Tibial nerve (tissue), 4 donors: ENCODE measurements at regions not wholly inside any gene's neighbourhood (a gene's known extent, or its start where the extent isn't known, plus 50 kb on each side); places are given as distances from the start of the nearest gene placed in this dataset.

Experiments used
- DNase-seq, 2 donors: peaks; one replicate each; pipeline ENCODE4 v3.0.0-alpha.2; 2019; ENCODE audit warnings: low spot score in 2 of 2
- H3K27ac ChIP-seq, 4 donors: fragments of 200-600 bp; sonication (generic) in 3 of 4; one replicate each; pipeline ENCODE4 v1.5.1; 2017 to 2019; ENCODE audit warnings: mild to moderate bottlenecking in 1 of 4
- H3K27me3 ChIP-seq, 2 donors: fragments of 200-600 bp; sonication (generic) in 1 of 2; one replicate each; pipeline versions ENCODE4 v1.5.1 to v1.6.0; 2017 to 2019
- H3K36me3 ChIP-seq, 3 donors: fragments of 200-600 bp; sonication (generic); one replicate each; pipeline ENCODE4 v1.5.1; 2018 to 2019
- H3K4me1 ChIP-seq, 4 donors: fragments of 200-600 bp; sonication (generic) in 3 of 4; one replicate each; pipeline ENCODE4 v1.5.1; 2017 to 2019
- H3K4me3 ChIP-seq, 4 donors: fragments of 200-600 bp; sonication (generic) in 3 of 4; one replicate each; pipeline ENCODE4 v1.5.1; 2017 to 2019; ENCODE audit warnings: mild to moderate bottlenecking in 1 of 4, moderate library complexity in 1 of 4
- H3K9me3 ChIP-seq, 4 donors: fragments of 200-600 bp; sonication (generic) in 3 of 4; one replicate each; pipeline ENCODE4 v1.5.1; 2017 to 2019
- EP300 ChIP-seq, 2 donors: sonication (generic); formaldehyde crosslinking; IDR thresholded peaks; one replicate each; pipeline ENCODE4 v1.6.1; 2017; ENCODE audit warnings: antibody characterized with exemption in 2 of 2, mild to moderate bottlenecking in 1 of 2
- POLR2A ChIP-seq, 2 donors: fragments of 450-650 bp; IDR thresholded peaks; one replicate each; pipeline ENCODE4 v1.6.1; 2017; ENCODE audit warnings: antibody characterized with exemption in 2 of 2, mild to moderate bottlenecking in 2 of 2, moderate library complexity in 2 of 2
- WGBS, 2 donors: methylation state at CpG; one replicate each; pipeline ENCODE4 v1.1.5; 2018; 5-methylcytosine and 5-hydroxymethylcytosine counted together
- TF ChIP-seq, protein P1 (sequence below), 5 experiments: fragments of 200-600 bp in 3 of 5; fragments of 450-650 bp in 2 of 5; sonication (generic) in 3 of 5; IDR thresholded peaks; one replicate each; pipeline ENCODE4 v1.5.1; 2016 to 2019; ENCODE audit warnings: antibody characterized with exemption in 5 of 5, mild to moderate bottlenecking in 3 of 5, moderate library complexity in 2 of 5

DNA sequence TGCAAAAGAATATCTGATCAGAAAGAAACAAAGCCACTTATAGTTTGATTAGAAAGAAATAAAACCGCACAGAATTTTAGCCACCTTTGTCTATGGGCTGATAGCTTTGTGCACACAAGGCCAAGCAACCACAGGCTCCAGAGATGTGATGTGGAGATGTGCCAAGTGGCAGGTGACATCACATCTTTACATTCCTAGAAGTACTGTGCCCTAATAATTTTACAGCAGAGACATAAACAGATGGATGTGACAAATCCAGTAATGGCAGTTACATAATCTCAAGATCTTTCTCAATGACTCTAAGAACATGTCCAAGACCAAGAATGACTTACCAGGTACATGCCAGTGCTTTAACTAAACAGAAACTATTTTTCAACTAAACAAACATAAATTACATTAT lies 159.5 kb downstream of the LTN1 start:
- H3K27me3 ChIP-seq: no peaks in the 10 kb centered on the region
- no peak for DNase-seq

DNA sequence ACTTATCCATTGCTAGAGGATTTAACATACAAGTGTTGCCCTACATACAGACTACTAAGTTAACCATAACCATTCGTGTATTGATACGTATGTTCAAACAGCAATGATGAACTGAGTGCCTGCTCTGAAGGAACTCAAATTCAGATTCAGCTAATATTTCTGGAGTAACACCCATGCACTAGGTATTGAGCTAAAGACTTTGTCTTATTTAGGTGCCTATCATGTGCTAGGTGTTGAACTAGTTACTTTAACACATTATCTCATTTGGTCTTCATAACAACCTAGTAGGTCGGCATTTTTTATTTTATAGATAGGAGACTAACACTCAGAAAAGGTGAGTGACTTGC lies 160.0 kb downstream of the LTN1 start:
- Histone ChIP-seq H3K4me3 (no peak overlapping the region), H3K9me3 (no peaks in the 10 kb centered on the region), H3K36me3 (no peaks in the 10 kb centered on the region), H3K4me1 (no peaks in the 10 kb centered on the region), H3K27ac (no peak overlapping the region), H3K27me3 (no peaks in the 10 kb centered on the region)
- TF ChIP-seq POLR2A (IDR thresholded peaks at IDR 0.05) (no peak), EP300 (IDR thresholded peaks at IDR 0.05) (no peak)
- TF ChIP-seq, protein P1, sequence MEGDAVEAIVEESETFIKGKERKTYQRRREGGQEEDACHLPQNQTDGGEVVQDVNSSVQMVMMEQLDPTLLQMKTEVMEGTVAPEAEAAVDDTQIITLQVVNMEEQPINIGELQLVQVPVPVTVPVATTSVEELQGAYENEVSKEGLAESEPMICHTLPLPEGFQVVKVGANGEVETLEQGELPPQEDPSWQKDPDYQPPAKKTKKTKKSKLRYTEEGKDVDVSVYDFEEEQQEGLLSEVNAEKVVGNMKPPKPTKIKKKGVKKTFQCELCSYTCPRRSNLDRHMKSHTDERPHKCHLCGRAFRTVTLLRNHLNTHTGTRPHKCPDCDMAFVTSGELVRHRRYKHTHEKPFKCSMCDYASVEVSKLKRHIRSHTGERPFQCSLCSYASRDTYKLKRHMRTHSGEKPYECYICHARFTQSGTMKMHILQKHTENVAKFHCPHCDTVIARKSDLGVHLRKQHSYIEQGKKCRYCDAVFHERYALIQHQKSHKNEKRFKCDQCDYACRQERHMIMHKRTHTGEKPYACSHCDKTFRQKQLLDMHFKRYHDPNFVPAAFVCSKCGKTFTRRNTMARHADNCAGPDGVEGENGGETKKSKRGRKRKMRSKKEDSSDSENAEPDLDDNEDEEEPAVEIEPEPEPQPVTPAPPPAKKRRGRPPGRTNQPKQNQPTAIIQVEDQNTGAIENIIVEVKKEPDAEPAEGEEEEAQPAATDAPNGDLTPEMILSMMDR (IDR thresholded peaks at IDR 0.05): no peak
- DNase-seq: no peak
- WGBS, 2 donors: 95 to 97% methylated on average over 3 of the region's 3 CpGs

More for the DNA sequence above, 159.5 kb downstream of the LTN1 start:
- Histone ChIP-seq H3K4me3 (no peak overlapping the region), H3K4me1 (no peaks in the 10 kb centered on the region), H3K9me3 (no peaks in the 10 kb centered on the region), H3K27ac (no peak overlapping the region), H3K36me3 (no peaks in the 10 kb centered on the region)
- TF ChIP-seq EP300 (IDR thresholded peaks at IDR 0.05): no peak
- TF ChIP-seq, protein P1 (IDR thresholded peaks at IDR 0.05): no peak
- TF ChIP-seq POLR2A (IDR thresholded peaks at IDR 0.05): no peak
- WGBS, 2 donors: 83 to 95% methylated on average over 1 of the region's 1 CpG

DNA sequence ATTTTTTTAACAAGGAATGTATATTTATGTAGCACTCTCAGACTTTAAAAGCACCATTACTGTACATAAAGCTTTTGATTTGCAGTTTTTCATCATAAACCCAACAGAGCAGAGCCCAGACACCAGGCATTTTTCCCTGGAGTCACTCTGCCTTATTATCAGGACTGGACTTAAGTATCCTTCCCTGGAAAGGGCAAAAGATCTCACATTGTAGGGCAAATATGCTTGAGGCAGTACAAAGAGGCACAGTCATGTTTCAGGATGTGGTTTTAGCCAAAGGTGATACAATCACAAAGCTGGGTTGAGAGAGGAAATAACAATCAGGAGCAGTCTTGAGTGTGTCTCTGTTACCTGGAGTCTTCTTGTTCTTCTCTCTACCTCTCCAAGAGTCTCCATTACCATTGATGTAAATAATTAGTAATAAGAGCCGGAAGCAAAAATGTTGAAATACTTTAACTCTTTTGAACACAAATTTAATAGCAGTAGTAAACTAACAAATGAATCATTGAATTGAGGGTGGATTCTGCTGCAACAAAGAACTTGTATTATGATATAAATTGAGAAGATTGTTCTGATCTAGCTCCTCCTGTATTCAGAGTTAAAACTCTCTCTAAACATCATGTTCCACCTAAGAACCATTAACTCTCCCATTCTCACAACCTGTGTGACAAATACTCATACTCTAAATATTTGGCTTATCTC lies 160.5 kb downstream of the LTN1 start:
- Histone ChIP-seq H3K27me3 (no peaks in the 10 kb centered on the region), H3K4me1 (no peaks in the 10 kb centered on the region), H3K4me3 (no peak overlapping the region), H3K36me3 (no peaks in the 10 kb centered on the region), H3K27ac (no peak overlapping the region), H3K9me3 (no peaks in the 10 kb centered on the region)
- WGBS, 2 donors: 60 to 73% methylated on average over 1 of the region's 1 CpG
- no peak for DNase-seq
- TF ChIP-seq, protein P1 (IDR thresholded peaks at IDR 0.05): no peak
- TF ChIP-seq EP300 (IDR thresholded peaks at IDR 0.05) (peak in 1 of 2 donors; percentile 9), POLR2A (IDR thresholded peaks at IDR 0.05) (no peak)

DNA sequence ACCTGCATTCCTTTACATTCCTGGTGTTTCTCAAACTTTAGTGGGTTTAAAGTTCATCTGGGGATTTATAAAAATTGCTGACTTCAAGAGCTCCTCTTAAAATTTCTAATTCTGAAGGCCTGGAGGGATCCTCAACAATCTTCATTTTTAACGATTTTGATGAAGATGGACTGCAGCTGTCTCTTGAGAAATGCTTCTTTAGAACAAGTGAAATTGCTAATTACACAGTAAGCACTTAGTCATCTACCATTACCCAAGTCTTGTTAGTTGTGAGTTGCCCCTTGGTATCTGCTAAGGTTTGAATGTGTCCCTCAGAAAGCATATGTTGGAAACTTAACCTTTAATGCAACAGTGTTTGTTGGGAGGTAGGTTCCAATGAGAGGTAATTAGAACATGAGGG lies 163.7 kb downstream of the LTN1 start:
- H3K4me1 ChIP-seq: peaks cover 0 to 8% (median under 1%) of the 10 kb centered on the region in 4 donors

DNA sequence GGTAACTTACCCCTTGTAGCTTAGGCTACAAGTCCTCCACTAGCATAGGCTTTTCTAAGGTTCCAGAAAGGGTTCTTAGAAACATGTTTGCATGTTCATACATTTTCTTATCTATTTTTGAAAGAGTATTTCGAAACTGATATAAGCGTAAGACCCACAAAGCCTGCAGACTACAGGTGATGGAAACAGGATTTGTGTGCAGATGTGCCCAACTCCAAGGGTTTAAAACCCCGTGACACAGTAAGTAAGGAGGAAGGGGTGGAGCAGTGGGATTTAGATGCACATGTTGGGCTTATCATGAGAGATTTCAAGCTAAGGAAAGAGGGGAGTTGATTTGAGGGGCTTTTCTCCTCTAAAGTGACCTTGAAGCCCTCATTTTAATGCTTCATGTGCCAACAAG lies 164.7 kb downstream of the LTN1 start:
- H3K36me3 ChIP-seq: no peaks in the 10 kb centered on the region
- DNase-seq: no peak
- peaks cover 0 to 18% (median 9%) of the 10 kb centered on the region in 4 donors for H3K4me1 ChIP-seq
- 92 to 94% methylated on average over 3 of the region's 3 CpGs for WGBS, 2 donors
- TF ChIP-seq, protein P1 (IDR thresholded peaks at IDR 0.05): no peak
- no peak for TF ChIP-seq POLR2A (IDR thresholded peaks at IDR 0.05)
- no peak for TF ChIP-seq EP300 (IDR thresholded peaks at IDR 0.05)
- no peak overlapping the region for H3K4me3 ChIP-seq
- no peaks in the 10 kb centered on the region for H3K9me3 ChIP-seq
- H3K27ac ChIP-seq: no peak overlapping the region
- no peaks in the 10 kb centered on the region for H3K27me3 ChIP-seq

More for the DNA sequence above, 163.7 kb downstream of the LTN1 start:
- WGBS, 2 donors: 50 to 72% methylated on average over 1 of the region's 1 CpG
- no peak overlapping the region for H3K4me3 ChIP-seq
- no peak for DNase-seq
- no peak overlapping the region for H3K27ac ChIP-seq
- no peaks in the 10 kb centered on the region for H3K27me3 ChIP-seq
- TF ChIP-seq, protein P1 (IDR thresholded peaks at IDR 0.05): no peak
- TF ChIP-seq EP300 (IDR thresholded peaks at IDR 0.05) (no peak), POLR2A (IDR thresholded peaks at IDR 0.05) (no peak)
- no peaks in the 10 kb centered on the region for H3K9me3 ChIP-seq
- H3K36me3 ChIP-seq: no peaks in the 10 kb centered on the region
